Esophagus (tissue), 2 donors: ENCODE measurements at regions not wholly inside any gene's neighbourhood (a gene's known extent, or its start where the extent isn't known, plus 50 kb on each side); places are given as distances from the start of the nearest gene placed in this dataset.
A peak's percentile ranks its signal among the peaks of the same experiment; 100 is the strongest.

Source experiments
- H3K27ac ChIP-seq, 2 donors: one replicate each; pipeline ENCODE4 v1.5.1; 2013; ENCODE audit warnings: low read depth in 2 of 2, mild to moderate bottlenecking in 2 of 2, inconsistent platforms in 1 of 2, low read length in 1 of 2, moderate library complexity in 1 of 2
- H3K27me3 ChIP-seq, 2 donors: one replicate each; pipeline ENCODE4 v1.6.1; 2013; ENCODE audit warnings: low read length in 2 of 2, control low read depth in 1 of 2, mild to moderate bottlenecking in 1 of 2; ENCODE audit not compliant: insufficient read depth in 2 of 2, control insufficient read depth in 1 of 2
- H3K36me3 ChIP-seq, 2 donors: one replicate each; pipeline ENCODE4 v1.6.1; 2013; ENCODE audit warnings: low read length in 1 of 2; ENCODE audit not compliant: control insufficient read depth in 2 of 2, insufficient read depth in 2 of 2
- H3K4me1 ChIP-seq, 2 donors: one replicate each; pipeline ENCODE4 v1.6.1; 2013; ENCODE audit warnings: low read length in 1 of 2; ENCODE audit not compliant: control insufficient read depth in 2 of 2, insufficient read depth in 2 of 2
- H3K4me3 ChIP-seq, 2 donors: one replicate each; pipeline ENCODE4 v1.5.1; 2013; ENCODE audit warnings: low read length in 2 of 2, mild to moderate bottlenecking in 2 of 2, low read depth in 1 of 2, moderate library complexity in 1 of 2
- H3K9me3 ChIP-seq, 2 donors: one replicate each; pipeline ENCODE4 v1.6.1; 2013; ENCODE audit warnings: mild to moderate bottlenecking in 2 of 2, low read depth in 1 of 2, low read length in 1 of 2, moderate library complexity in 1 of 2; ENCODE audit not compliant: control insufficient read depth in 2 of 2, insufficient read depth in 1 of 2
- WGBS, 2 donors: extraction: QIAGEN DNeasy Blood & Tissue Kit; methylation state at CpG; one replicate each; pipeline ENCODE4 v1.1.7; 2013; 5-methylcytosine and 5-hydroxymethylcytosine counted together
- donor health status: healthy with polysubstance abuse.
- donor health status: Bipolar disorder and iron deficiency.

DNA sequence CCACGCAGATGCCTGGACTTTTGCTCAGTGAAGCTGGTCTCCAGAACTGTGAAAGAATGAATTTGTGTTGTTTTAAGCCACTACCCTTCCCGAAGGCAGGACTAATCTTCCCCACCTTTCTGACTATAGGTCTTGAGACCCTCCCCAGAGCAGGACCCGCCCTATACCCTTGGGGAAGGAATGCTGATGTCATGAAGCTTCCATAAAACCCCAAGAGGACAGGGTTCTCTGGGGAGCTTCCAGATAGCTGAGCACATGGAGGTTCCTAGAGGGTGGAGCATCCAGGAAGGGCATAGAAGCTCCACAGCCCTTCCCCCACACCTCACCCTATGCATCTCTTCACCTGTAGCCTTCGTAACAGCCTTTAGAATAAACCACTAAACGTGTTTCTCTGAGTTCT is 287.8 kb downstream of the SOX9 start:
- WGBS, 2 donors, result 84 to 86% methylated on average over 5 of the region's 5 CpGs

DNA sequence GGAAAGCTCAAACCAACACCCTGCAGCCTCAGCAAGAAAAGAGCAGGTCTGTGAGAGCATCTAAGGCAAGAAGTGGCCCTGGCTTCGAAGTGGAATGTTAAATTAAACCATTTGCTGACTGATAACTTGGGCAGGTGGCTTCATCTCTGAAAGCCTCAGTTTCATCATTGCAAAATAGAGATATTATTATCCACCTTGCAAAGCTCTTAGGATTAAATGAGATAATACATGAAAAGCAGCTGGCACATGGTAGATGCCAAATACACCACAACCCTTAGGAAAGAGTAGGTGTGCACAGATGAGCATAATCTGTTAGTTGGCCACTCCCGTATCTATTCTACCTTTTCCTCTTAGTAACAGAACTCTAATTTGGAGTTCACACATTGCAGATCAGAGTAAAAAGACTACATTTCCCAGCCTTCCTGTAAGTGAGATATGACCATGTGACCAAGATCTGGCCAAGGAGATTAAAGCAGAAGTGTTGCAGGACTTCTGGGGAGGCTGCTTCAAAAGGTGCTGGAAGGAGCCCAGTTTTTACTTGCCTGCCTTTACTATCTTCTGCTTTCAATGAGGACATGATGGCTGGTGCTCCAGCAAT is 288.7 kb downstream of the SOX9 start:
- Histone ChIP-seq H3K4me3 (no peak overlapping the region), H3K27ac (no peak overlapping the region), H3K4me1 (peaks cover 0 to 5% of the 10 kb centered on the region in 2 donors), H3K27me3 (no peaks in the 10 kb centered on the region), H3K36me3 (no peaks in the 10 kb centered on the region), H3K9me3 (no peaks in the 10 kb centered on the region)
- 65 to 71% methylated on average over 2 of the region's 2 CpGs for WGBS, 2 donors

More for the DNA sequence above, 287.8 kb downstream of the SOX9 start:
- Histone ChIP-seq H3K4me3 (no peak overlapping the region), H3K36me3 (no peaks in the 10 kb centered on the region), H3K4me1 (peaks cover 0 to 5% of the 10 kb centered on the region in 2 donors), H3K27me3 (no peaks in the 10 kb centered on the region), H3K9me3 (no peaks in the 10 kb centered on the region), H3K27ac (no peak overlapping the region)

DNA sequence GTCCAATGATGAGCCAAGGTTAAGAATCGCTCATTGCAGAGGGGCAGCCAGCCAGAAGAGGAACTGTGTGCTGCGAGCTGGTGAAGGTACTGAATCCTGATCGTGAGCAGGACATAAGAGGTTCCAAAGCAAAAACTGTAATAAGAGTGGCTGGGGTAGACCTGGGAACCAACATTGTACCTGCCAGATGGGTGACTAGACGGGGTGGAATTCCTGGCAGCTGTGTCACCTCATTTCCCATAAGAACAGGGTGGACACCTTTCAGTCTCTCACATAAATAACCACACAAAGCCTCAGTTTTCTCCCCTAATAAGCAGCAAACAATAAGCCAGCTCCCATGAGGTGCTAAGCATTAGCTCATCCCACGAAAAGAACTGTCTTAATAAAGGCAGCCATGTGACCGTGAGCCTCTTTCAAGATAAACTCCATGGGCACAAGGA is 290.3 kb downstream of the SOX9 start:
- Histone ChIP-seq H3K4me3 (no peak overlapping the region), H3K36me3 (no peaks in the 10 kb centered on the region), H3K9me3 (no peaks in the 10 kb centered on the region), H3K27me3 (no peaks in the 10 kb centered on the region), H3K4me1 (peaks cover 0 to 5% of the 10 kb centered on the region in 2 donors), H3K27ac (peak overlapping the region; percentile 45 to 72)
- 56 to 67% methylated on average over 6 of the region's 6 CpGs for WGBS, 2 donors

DNA sequence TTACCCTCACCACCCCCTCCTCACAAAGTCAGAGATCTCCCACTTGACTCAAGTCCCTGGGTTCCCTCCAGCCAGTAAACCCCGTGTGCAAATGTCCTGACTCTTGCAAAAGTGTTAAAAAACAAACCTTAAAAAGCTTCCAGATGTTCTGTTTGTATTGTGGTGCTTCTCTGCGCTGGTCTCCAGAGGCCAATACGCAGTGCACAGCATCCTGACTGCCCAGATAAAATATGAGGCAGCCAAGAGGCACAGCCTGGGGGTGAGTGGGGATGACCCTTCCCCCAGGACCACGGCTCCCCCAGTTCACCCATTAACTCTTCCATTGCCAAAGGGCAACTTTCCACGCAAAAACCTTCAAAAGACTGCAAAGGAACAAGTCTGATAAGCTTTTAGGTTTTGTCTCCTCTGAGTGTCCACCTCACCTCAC is 291.8 kb downstream of the SOX9 start:
- Histone ChIP-seq H3K4me1 (peaks cover 0 to 2% of the 10 kb centered on the region in 2 donors), H3K27ac (no peak overlapping the region), H3K36me3 (no peaks in the 10 kb centered on the region), H3K9me3 (peaks cover 0 to under 1% of the 10 kb centered on the region in 2 donors), H3K4me3 (no peak overlapping the region), H3K27me3 (no peaks in the 10 kb centered on the region)
- WGBS, 2 donors, result 66 to 68% methylated on average over 5 of the region's 5 CpGs

DNA sequence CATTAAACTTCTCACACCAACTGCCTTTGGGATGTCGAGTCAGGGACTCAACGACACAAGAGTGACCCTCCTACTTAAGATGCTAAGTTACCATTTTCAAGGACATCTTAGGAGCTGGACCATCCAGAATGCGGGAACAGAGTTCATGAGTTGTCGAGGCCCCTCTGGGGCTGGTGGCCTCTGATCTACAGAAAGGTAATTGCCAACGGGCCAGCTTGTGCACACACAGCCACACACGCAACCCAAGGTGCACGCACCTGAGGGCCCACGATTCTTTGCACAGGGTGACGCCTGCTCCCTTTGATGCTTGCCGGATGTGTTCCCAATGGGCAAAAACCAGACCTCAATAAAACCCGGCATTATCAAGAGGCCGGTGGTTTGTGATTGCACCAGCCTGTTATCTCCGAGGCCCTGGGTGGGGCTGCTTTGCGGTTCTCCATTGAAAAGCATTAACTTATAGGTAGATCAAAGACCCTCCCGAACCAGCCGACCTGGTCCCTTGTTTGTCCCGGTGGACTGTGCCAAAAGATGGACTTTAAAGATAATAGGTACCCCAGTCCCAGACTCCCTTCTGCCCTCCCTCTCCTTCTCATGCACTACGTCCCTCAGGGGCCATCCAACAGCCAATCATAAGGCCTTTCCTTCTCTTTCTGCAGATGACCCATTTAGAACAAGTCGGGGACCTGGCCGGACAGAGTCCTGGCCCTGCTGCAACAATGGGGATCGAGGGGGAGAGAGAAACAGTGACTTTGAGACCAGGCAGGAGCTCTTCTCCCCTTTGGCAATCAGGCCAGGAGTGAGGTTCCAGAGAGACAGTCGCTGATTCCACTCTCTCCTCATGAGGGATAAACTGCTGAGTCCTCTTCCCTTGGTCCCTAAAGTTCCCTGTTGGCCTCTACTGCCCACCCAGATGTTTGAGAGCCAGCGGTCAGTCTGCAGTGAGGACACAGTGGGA is 292.5 kb downstream of the SOX9 start:
- H3K27ac ChIP-seq, result no peak overlapping the region
- 80 to 92% methylated on average over 23 of the region's 23 CpGs for WGBS, 2 donors
- H3K36me3 ChIP-seq, result no peaks in the 10 kb centered on the region

DNA sequence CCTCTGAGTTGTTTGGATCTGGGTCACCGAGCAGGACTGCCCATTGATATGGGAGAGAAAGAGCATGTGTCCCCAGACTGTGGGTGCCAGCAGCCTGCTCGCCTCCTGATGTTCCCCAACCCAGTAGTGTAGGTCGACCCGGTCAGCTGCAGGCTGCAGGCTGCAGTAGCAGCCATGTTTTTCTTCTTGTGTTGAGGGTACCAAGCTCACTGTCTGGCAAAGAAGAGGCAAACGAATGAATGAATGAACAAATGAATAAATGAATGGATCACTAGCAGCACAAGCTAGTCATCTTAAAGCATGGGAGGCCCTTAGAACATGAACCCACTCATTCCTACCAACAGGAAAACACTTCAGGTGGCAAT is 293.2 kb downstream of the SOX9 start:
- H3K27me3 ChIP-seq, result no peaks in the 10 kb centered on the region
- 95% methylated on average over 5 of the region's 5 CpGs for WGBS, 2 donors
- no peaks in the 10 kb centered on the region for H3K36me3 ChIP-seq
- peaks cover 0 to 3% of the 10 kb centered on the region in 2 donors for H3K9me3 ChIP-seq
- H3K4me3 ChIP-seq, result no peak overlapping the region
- no peak overlapping the region for H3K27ac ChIP-seq
- peaks cover 0 to 2% of the 10 kb centered on the region in 2 donors for H3K4me1 ChIP-seq

More for the DNA sequence above, 292.5 kb downstream of the SOX9 start:
- H3K9me3 ChIP-seq, result peaks cover 0 to 3% of the 10 kb centered on the region in 2 donors
- H3K27me3 ChIP-seq, result no peaks in the 10 kb centered on the region
- peaks cover 0 to 2% of the 10 kb centered on the region in 2 donors for H3K4me1 ChIP-seq
- H3K4me3 ChIP-seq, result no peak overlapping the region

DNA sequence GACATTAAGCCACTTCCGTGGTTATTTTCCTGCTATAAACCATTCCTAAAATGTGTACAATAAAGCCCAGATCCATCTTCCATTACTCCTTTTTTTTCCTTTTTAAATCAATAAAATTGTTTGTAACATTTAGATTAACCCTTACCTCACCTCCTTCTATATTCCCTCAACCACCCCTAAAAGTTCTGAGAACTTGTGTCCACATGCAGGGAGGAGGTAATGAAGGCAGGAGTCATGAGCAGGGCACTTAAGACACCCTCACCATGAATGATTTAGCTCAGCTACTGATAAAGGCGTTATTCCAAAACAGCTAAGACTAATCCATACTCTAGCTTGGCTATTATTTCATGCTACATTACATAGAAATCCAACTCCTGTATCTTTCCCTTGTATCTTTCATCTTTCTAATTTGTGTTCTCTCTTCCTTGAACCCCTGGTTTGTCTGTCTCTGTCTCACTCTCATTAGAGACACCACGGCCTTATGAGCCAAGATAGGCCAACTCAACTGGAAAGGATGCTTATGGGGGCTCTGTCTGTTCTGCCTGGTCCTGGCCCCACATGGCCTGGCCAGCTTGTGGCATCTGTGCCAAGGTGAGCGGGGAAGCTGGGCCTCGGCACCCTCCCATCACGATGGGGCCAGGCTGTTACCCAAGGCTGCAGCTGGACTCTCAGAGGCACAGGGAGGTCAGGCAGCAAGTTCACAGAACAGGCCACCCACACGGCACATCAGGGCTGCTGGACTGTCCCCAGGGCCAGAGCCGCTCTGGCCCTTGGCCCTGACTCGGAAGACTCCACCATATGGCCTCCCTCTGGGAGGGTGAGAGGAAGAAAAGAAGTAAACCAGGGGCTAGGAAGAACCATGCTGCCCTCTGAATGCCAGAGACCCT is 294.4 kb downstream of the SOX9 start:
- 79 to 86% methylated on average over 9 of the region's 9 CpGs for WGBS, 2 donors
- H3K27ac ChIP-seq, result no peak overlapping the region

DNA sequence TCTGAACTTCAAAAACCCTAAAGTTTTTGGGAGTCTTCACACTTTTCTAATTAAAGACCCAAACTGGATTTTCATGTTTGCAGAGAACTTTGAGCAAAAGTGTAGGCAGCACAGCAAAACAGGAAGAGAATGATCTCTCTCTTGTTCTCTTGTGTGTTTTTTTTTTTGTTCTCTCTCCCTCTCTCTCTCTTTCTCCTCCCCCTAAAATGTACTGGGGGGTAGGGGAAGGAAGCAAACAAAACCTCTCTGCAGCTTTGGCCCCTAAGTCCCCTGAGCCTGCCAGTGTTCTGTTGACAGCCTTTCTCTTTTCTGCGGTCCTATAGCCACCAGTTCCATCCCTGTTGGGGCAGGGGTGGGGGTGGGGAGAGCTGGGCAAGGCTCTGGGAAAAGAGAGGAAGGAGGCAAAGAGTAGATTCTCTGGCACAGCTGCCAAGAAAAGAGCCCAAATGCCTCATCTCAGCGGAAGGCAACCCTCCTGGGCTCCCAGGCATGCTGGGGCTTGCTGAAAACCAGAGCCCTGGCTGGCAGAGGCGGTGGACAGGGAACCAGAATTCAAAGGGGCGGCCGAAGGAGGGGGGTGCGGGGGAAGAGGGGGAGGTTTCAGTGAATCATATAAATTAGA is 295.3 kb downstream of the SOX9 start:
- WGBS, 2 donors, result 37 to 38% methylated on average over 6 of the region's 6 CpGs
- no peak overlapping the region for H3K27ac ChIP-seq

More for the DNA sequence above, 294.4 kb downstream of the SOX9 start:
- peaks cover 0 to 3% of the 10 kb centered on the region in 2 donors for H3K9me3 ChIP-seq
- no peaks in the 10 kb centered on the region for H3K27me3 ChIP-seq
- no peaks in the 10 kb centered on the region for H3K36me3 ChIP-seq
- H3K4me3 ChIP-seq, result no peak overlapping the region
- H3K4me1 ChIP-seq, result peaks cover 0 to 8% of the 10 kb centered on the region in 2 donors

DNA sequence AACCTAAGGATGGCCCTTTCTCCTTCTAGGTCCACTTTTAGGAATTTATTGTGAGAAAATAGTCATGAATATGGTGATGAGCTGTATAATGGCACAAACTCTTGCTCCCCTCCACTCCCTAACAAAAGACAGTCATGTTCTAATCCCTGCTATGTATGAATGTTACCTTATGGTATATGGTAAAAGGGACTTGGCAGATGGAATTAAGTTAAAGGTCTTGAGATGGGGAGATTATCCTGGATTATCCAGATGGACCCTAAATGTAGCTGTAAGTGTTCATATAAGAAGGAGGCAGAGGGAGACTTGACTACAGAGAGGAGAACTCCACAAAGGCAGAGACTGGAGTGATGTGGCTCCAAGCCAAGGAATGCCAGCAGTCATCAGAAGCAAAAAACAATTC is 296.1 kb downstream of the SOX9 start:
- Histone ChIP-seq H3K4me1 (peaks cover 7 to 20% of the 10 kb centered on the region in 2 donors), H3K4me3 (no peak overlapping the region), H3K36me3 (no peaks in the 10 kb centered on the region), H3K27me3 (no peaks in the 10 kb centered on the region), H3K9me3 (peaks cover 0 to 3% of the 10 kb centered on the region in 2 donors), H3K27ac (no peak overlapping the region)

More for the DNA sequence above, 295.3 kb downstream of the SOX9 start:
- Histone ChIP-seq H3K9me3 (peaks cover 0 to 3% of the 10 kb centered on the region in 2 donors), H3K36me3 (no peaks in the 10 kb centered on the region), H3K27me3 (no peaks in the 10 kb centered on the region), H3K4me1 (peaks cover 5 to 15% of the 10 kb centered on the region in 2 donors), H3K4me3 (no peak overlapping the region)
